GM23248 (cell line): ENCODE measurements at regions not wholly inside any gene's neighbourhood (a gene's known extent, or its start where the extent isn't known, plus 50 kb on each side); places are given as distances from the start of the nearest gene placed in this dataset.

Experiments
- EZH2 ChIP-seq: fragments of 200-600 bp; sonication (generic); IDR thresholded peaks from 2 replicates; pipeline ENCODE4 v1.6.1; 2018; ENCODE audit warnings: antibody characterized with exemption, mild to moderate bottlenecking; ENCODE audit not compliant: insufficient read depth, poor library complexity, severe bottlenecking
- EZH2phosphoT487 ChIP-seq: fragments of 200-600 bp; sonication (generic); IDR thresholded peaks from 2 replicates; pipeline ENCODE4 v1.6.1; 2018; ENCODE audit warnings: antibody characterized with exemption, moderate library complexity, mild to moderate bottlenecking, low read depth; ENCODE audit not compliant: insufficient read depth

GRCh38 chr14:100638211-100638855 lies 51.1 kb upstream of the BEGAIN start:
- TF ChIP-seq EZH2 (no peak), EZH2phosphoT487 (no peak)
